ENCODE measurements at regions not wholly inside any gene's neighbourhood (a gene's known extent, or its start where the extent isn't known, plus 50 kb on each side); places are given as distances from the start of the nearest gene placed in this dataset.

DNA sequence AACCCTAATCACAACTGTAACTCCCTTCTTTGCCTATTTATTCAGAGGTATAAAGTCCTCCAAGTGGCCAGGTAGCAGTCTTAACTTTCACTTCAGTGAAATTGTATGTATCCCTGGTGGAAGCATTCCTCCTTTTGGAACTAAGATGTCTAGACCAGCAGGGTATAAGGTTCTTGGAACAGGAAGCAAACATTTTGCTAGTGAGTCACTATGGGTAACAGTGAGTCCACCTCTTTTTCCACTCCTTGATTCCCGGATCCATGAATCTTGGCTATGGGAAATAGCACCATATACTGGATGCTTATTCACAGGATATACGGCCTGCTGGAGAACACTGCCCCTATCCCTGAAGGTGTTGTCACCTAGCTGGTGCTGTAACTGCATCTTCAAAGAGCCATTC is 80.2 kb downstream of the KCNA5 start:
- no peak overlapping the region for H3K4me3 Mint-ChIP-seq (ENCODE audit: unreplicated experiment)
- H3K27ac Mint-ChIP-seq (ENCODE audit: unreplicated experiment) = no peak overlapping the region
- H3K27me3 Mint-ChIP-seq (ENCODE audit: unreplicated experiment) = no peaks in the 10 kb centered on the region
- no peak for DNase-seq
- H3K4me1 Mint-ChIP-seq (ENCODE audit: low read depth, unreplicated experiment) = no peaks in the 10 kb centered on the region
- TF ChIP-seq CTCF (IDR thresholded peaks at IDR 0.05; ENCODE audit: partially characterized antibody, unreplicated experiment) = no peak
- H3K9me3 Mint-ChIP-seq (ENCODE audit: unreplicated experiment) = no peaks in the 10 kb centered on the region
- H3K36me3 Mint-ChIP-seq (ENCODE audit: unreplicated experiment) = no peaks in the 10 kb centered on the region

GRCh38 chr12:5124401-5124800 is 80.7 kb downstream of the KCNA5 start:
- DNase-seq = no peak

GRCh38 chr12:5134861-5135525 is 91.3 kb downstream of the KCNA5 start:
- Mint-ChIP-seq H3K36me3 (ENCODE audit: unreplicated experiment) (no peaks in the 10 kb centered on the region), H3K4me1 (ENCODE audit: low read depth, unreplicated experiment) (no peaks in the 10 kb centered on the region), H3K27ac (ENCODE audit: unreplicated experiment) (no peak overlapping the region), H3K9me3 (ENCODE audit: unreplicated experiment) (no peaks in the 10 kb centered on the region), H3K27me3 (ENCODE audit: unreplicated experiment) (peaks cover 2% of the 10 kb centered on the region), H3K4me3 (ENCODE audit: unreplicated experiment) (no peak overlapping the region)
- DNase-seq = no peak
- TF ChIP-seq CTCF (IDR thresholded peaks at IDR 0.05; ENCODE audit: partially characterized antibody, unreplicated experiment) = no peak

More at GRCh38 chr12:5124401-5124800, 80.7 kb downstream of the KCNA5 start:
- Mint-ChIP-seq H3K4me1 (ENCODE audit: low read depth, unreplicated experiment) (no peaks in the 10 kb centered on the region), H3K27ac (ENCODE audit: unreplicated experiment) (no peak overlapping the region), H3K9me3 (ENCODE audit: unreplicated experiment) (no peaks in the 10 kb centered on the region), H3K27me3 (ENCODE audit: unreplicated experiment) (no peaks in the 10 kb centered on the region), H3K4me3 (ENCODE audit: unreplicated experiment) (no peak overlapping the region), H3K36me3 (ENCODE audit: unreplicated experiment) (no peaks in the 10 kb centered on the region)
- no peak for TF ChIP-seq CTCF (IDR thresholded peaks at IDR 0.05; ENCODE audit: partially characterized antibody, unreplicated experiment)

DNA sequence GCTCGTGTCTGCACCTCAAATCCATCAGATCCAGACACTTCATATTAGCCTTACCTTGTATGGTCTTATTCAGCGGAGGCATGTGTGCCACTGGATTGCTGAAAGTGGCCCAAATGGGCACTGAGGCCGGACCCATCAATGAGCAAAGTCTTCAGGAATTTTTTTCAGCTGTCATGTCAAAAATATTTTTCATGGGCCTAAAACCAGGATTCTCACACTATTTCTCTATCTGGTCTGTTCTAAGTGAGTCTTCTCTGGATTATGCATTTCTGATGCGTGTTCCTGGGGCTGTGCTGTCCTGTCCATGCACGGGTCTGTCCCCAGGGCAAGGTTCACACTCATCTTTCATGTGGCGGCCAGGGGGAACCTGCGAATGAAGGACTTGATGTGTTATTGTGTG is 94.6 kb downstream of the KCNA5 start:
- Mint-ChIP-seq H3K27me3 (ENCODE audit: unreplicated experiment) (peaks cover 2% of the 10 kb centered on the region), H3K36me3 (ENCODE audit: unreplicated experiment) (peaks cover 5% of the 10 kb centered on the region), H3K9me3 (ENCODE audit: unreplicated experiment) (no peaks in the 10 kb centered on the region), H3K4me1 (ENCODE audit: low read depth, unreplicated experiment) (no peaks in the 10 kb centered on the region), H3K4me3 (ENCODE audit: unreplicated experiment) (no peak overlapping the region), H3K27ac (ENCODE audit: unreplicated experiment) (no peak overlapping the region)
- no peak for DNase-seq
- no peak for TF ChIP-seq CTCF (IDR thresholded peaks at IDR 0.05; ENCODE audit: partially characterized antibody, unreplicated experiment)

GRCh38 chr12:5138845-5139244 is 95.2 kb downstream of the KCNA5 start:
- Mint-ChIP-seq H3K9me3 (ENCODE audit: unreplicated experiment) (no peaks in the 10 kb centered on the region), H3K4me3 (ENCODE audit: unreplicated experiment) (no peak overlapping the region), H3K36me3 (ENCODE audit: unreplicated experiment) (peaks cover 5% of the 10 kb centered on the region), H3K27ac (ENCODE audit: unreplicated experiment) (no peak overlapping the region), H3K4me1 (ENCODE audit: low read depth, unreplicated experiment) (no peaks in the 10 kb centered on the region), H3K27me3 (ENCODE audit: unreplicated experiment) (no peaks in the 10 kb centered on the region)
- TF ChIP-seq CTCF (IDR thresholded peaks at IDR 0.05; ENCODE audit: partially characterized antibody, unreplicated experiment) = no peak
- no peak for DNase-seq

Measured in glutamatergic neuron (in vitro differentiated cells).